ENCODE measurements at regions not wholly inside any gene's neighbourhood (a gene's known extent, or its start where the extent isn't known, plus 50 kb on each side); places are given as distances from the start of the nearest gene placed in this dataset.

DNA sequence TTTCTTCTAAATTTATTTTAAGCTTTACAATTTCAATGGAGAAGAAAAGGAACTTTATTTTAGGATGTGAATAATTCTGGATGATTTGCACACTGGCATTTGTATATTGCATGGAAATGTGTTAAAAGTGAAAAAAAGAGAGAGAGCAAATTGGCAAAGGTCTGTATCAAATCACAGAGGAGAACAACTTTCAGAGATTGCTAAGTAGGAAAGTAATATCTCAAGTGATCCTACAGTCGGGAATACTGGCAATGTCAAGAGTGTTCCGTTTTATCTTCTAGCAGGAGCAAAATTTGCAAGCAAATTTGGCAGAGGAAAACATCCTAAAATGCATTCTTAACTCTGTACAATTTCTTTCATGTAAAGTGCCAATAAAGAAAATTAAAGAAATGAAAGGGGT, 97.1 kb upstream of the TMC3 start:
- DNase-seq (ENCODE audit: insufficient read length, low spot score) (no peak), FAIRE-seq (no peak)
- no peak for TF ChIP-seq POLR2A (IDR thresholded peaks at IDR 0.05; ENCODE audit: low read depth, low read length)

DNA sequence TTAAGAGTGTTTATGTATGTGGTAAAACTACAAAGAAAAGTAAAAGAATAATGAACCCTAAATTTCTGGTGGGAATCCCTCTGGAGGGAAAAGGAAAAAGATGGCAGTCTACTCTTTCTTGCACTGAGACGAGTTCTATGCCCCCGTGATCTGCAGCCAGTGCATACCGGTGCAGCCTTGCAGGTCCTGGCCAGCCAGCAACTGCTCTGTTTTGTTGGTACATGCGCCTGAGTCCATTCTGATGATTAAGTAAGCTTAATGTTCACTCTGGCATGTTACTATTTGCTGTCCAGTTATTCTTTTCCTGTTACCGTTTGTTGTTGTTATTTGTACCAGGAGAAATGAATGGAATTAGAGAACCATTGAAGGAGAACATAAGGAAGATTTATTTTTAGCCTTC, 95.1 kb upstream of the TMC3 start:
- DNase-seq (ENCODE audit: insufficient read length, low spot score) (no peak), FAIRE-seq (no peak)
- no peak for TF ChIP-seq POLR2A (IDR thresholded peaks at IDR 0.05; ENCODE audit: low read depth, low read length)

GRCh38 chr15:81466741-81467140, 92.7 kb upstream of the TMC3 start:
- no peak for FAIRE-seq
- DNase-seq (ENCODE audit: insufficient read length, low spot score) = no peak
- no peak for TF ChIP-seq POLR2A (IDR thresholded peaks at IDR 0.05; ENCODE audit: low read depth, low read length)

GRCh38 chr15:81454024-81454423, 80.0 kb upstream of the TMC3 start:
- no peak for TF ChIP-seq POLR2A (IDR thresholded peaks at IDR 0.05; ENCODE audit: low read depth, low read length)
- DNase-seq (ENCODE audit: insufficient read length, low spot score) = no peak
- no peak for FAIRE-seq

GRCh38 chr15:81450721-81451120, 76.7 kb upstream of the TMC3 start:
- no peak for TF ChIP-seq POLR2A (IDR thresholded peaks at IDR 0.05; ENCODE audit: low read depth, low read length)
- DNase-seq (ENCODE audit: insufficient read length, low spot score) (no peak), FAIRE-seq (no peak)

DNA sequence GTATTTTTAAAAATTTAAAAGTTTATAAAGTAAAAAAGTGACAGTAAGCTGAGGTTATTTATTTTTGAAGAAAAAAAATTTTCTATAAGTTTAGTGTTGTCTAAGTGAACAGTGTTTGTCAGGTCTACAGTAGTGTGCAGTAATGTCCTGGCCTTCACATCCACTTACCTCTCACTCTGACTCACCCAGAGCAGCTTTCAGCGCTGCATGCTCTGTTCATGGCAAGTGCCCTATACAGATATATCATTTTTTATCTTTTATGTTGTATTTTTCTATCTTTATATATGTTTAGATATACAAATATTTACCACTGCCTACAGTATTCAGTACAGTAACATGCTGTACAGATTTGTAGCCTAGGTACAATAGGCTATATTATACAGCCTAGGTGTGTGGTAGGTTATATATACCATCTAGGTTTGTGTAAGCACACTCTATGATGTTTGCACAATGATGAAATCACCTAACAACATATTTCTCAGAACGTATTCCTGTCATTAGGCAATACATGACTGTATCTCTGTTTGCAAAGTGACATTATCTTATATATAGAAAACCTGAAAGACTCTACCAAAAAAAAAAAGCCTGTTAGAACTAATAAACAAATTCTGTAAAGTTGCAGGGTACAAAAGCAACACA, 75.9 kb upstream of the TMC3 start:
- FAIRE-seq = no peak
- TF ChIP-seq POLR2A (IDR thresholded peaks at IDR 0.05; ENCODE audit: low read depth, low read length) = no peak
- no peak for DNase-seq (ENCODE audit: insufficient read length, low spot score)

GRCh38 chr15:81443040-81443820, 69.2 kb upstream of the TMC3 start:
- DNase-seq (ENCODE audit: insufficient read length, low spot score) = no peak
- TF ChIP-seq POLR2A (IDR thresholded peaks at IDR 0.05; ENCODE audit: low read depth, low read length) = no peak
- no peak for FAIRE-seq

DNA sequence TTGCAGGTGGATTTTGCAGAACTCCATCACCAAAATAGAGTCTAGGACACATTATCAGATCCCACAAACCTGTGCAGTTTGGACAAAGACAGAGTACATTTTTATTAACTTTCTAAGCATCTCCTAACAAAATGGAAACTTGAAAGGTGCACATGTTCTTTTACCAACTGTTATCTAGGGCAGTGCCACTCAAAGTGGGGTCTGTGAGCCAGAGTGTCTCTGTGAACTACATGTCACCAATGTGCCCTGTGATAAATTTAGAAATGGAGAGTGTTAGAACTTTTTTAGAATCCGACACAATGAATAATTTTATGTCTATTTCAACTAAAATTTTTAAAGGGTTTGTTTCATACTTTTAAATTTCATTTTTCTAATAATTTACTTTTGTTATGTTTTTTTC, 68.4 kb upstream of the TMC3 start:
- DNase-seq (ENCODE audit: insufficient read length, low spot score) (no peak), FAIRE-seq (no peak)

DNA sequence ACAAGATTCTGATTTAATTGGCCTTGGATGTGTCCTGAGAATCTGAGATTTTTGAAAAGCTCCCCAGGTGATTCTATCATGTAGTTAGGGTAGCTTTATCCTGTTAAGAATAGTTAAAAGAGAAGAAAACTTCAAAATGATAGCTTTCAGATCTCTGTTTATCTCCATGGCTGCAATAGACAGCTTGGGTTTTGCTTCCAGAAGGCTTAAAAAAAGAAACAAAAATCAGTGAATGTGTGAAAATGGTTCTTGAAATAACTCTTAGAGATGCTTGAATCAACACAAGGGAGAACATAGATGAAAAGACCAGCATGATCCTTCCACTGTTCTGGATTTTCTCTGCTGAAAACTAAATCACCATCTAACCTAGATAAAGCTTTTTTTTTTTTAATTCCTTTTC, 60.8 kb upstream of the TMC3 start:
- no peak for TF ChIP-seq POLR2A (IDR thresholded peaks at IDR 0.05; ENCODE audit: low read depth, low read length)
- no peak for DNase-seq (ENCODE audit: insufficient read length, low spot score)
- FAIRE-seq = no peak

More for the DNA sequence above, 68.4 kb upstream of the TMC3 start:
- no peak for TF ChIP-seq POLR2A (IDR thresholded peaks at IDR 0.05; ENCODE audit: low read depth, low read length)

- no peak for TF ChIP-seq POLR2A (IDR thresholded peaks at IDR 0.05; ENCODE audit: low read depth, low read length)
- no peak for FAIRE-seq
- no peak for DNase-seq (ENCODE audit: insufficient read length, low spot score)
These were observed 59.4 kb upstream of the TMC3 start for GRCh38 chr15:81433462-81433861.

DNA sequence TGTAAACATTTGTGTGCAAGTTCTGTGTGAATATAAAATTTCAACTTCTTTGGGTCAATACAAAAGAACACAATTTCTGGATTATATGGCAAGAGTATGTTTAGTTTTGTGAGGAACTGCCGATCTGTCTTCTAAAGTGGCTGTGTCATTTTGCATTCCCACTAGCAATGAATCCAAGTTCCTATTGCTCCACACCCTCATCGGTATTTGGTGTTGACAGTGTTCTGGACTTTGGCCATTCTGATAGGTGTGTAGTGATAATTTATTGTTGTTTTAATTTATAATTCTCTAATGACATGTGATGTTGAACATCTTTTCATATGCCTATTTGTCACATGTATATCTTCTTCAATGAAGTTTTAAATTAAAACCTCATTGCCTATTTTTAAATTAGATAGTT, 58.2 kb upstream of the TMC3 start:
- TF ChIP-seq POLR2A (IDR thresholded peaks at IDR 0.05; ENCODE audit: low read depth, low read length) = no peak
- DNase-seq (ENCODE audit: insufficient read length, low spot score) (no peak), FAIRE-seq (no peak)

DNA sequence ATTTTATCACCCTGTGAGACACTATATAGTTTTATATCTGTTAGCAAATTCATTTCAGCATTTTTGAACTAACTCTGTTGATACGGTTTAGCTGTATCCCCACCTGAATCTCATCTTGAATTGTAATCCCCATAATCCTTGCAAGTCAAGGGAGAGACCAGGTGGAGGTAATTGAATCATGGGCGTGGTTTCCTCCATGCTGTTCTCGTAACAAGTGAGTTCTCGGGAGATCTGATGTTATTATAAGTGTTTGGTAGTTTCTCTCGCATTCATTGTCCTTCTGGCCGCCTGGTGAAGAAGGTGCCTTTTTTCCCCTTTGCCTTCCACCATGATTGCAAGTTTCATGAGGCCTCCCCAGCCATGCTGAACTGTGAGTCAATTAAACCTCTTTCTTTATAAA, 53.2 kb upstream of the TMC3 start:
- TF ChIP-seq POLR2A (IDR thresholded peaks at IDR 0.05; ENCODE audit: low read depth, low read length) = no peak
- no peak for DNase-seq (ENCODE audit: insufficient read length, low spot score)

DNA sequence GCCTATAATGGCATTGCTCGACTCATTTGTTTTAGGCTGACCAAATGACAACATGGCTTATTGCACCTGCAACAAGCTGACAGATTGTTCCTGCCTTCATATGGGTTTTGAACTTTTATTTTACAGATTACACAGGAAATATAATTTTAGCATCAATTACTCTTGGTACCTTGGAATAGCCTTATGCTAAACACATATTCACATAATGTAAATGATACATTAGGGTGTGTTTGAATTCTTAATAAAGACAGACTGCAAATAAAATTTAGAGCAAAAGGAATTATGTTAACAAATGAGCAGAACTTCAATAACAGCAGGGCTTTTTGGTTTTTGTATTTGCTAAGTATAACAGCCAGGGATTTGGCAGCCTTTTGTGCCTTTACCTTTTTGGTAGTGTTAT, 51.9 kb upstream of the TMC3 start:
- TF ChIP-seq POLR2A (IDR thresholded peaks at IDR 0.05; ENCODE audit: low read depth, low read length) = no peak
- DNase-seq (ENCODE audit: insufficient read length, low spot score) = no peak
- FAIRE-seq = no peak

More for the DNA sequence above, 53.2 kb upstream of the TMC3 start:
- FAIRE-seq = no peak
